Nephron progenitor cell (in vitro differentiated cells): ENCODE measurements at regions not wholly inside any gene's neighbourhood (a gene's known extent, or its start where the extent isn't known, plus 50 kb on each side); places are given as distances from the start of the nearest gene placed in this dataset.

Experiments
- DNase-seq: peaks from one replicate; pipeline ENCODE4 v3.0.0; 2021
- H3K27ac Mint-ChIP-seq: 2 replicates; pipeline ENCODE4 v1.8.0; 2021; ENCODE audit warnings: mild to moderate bottlenecking, moderate library complexity, mixed read lengths
- H3K27me3 Mint-ChIP-seq: 2 replicates; pipeline ENCODE4 v1.8.0; 2021; ENCODE audit warnings: mild to moderate bottlenecking, low read depth, mixed read lengths; ENCODE audit not compliant: poor library complexity
- H3K36me3 Mint-ChIP-seq: 2 replicates; pipeline ENCODE4 v1.8.0; 2021; ENCODE audit warnings: low read depth, mixed read lengths
- H3K4me1 Mint-ChIP-seq: 2 replicates; pipeline ENCODE4 v1.8.0; 2021; ENCODE audit warnings: mixed read lengths
- H3K4me3 Mint-ChIP-seq: 2 replicates; pipeline ENCODE4 v1.8.0; 2021; ENCODE audit warnings: mild to moderate bottlenecking, moderate library complexity, mixed read lengths
- H3K9me3 Mint-ChIP-seq: 2 replicates; pipeline ENCODE4 v1.8.0; 2021; ENCODE audit warnings: mild to moderate bottlenecking, moderate library complexity, mixed read lengths
- CTCF ChIP-seq: fragments of 200-600 bp; sonication (generic); IDR thresholded peaks from 2 replicates; pipeline ENCODE4 v1.5.0; 2021; ENCODE audit warnings: antibody characterized with exemption

DNA sequence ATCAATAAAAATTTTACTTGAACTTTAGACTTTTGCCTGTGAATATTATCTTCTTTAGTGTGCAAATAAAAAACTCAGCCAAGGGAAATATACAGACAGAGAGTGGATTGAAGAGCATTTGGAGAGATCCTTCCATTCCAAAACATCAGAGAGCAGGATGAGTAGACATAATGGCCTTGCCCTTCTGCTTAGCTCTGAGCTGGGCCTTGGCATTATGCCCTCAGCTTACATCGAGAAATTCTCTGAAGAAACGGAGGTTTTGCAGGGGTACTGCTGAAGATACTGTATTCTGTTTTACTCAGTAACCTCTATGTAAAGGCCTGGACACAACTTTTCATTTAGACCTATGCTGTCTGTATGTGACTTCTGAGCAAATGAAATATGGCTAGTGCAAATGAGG lies 317.4 kb downstream of the STIM2 start:
- H3K4me1 Mint-ChIP-seq = no peaks in the 10 kb centered on the region
- H3K9me3 Mint-ChIP-seq = no peaks in the 10 kb centered on the region
- DNase-seq = no peak
- no peak overlapping the region for H3K27ac Mint-ChIP-seq
- no peaks in the 10 kb centered on the region for H3K27me3 Mint-ChIP-seq
- H3K4me3 Mint-ChIP-seq = no peak overlapping the region
- no peak for TF ChIP-seq CTCF
- H3K36me3 Mint-ChIP-seq = no peaks in the 10 kb centered on the region

DNA sequence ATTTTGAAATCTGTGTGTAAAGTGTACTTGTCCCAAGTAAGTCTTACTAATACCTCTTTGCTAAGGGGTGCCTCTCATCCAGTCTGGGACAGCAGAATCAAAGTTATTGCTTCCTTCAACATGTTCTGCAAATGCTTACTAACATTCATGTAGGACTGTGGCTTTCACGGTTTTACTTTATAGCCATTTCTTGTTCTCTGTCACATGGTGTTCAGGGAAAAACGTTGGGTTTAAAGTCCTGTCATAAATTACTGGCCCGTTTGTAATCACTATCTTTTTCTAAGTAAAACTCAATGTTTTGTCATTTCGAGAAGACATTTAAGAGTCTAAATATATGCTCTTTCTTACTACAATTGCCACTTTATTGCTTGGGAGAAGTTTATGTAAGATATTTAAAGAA lies 321.1 kb downstream of the STIM2 start:
- DNase-seq = no peak
- H3K27ac Mint-ChIP-seq = no peak overlapping the region
- no peak overlapping the region for H3K4me3 Mint-ChIP-seq
- H3K36me3 Mint-ChIP-seq = no peaks in the 10 kb centered on the region
- no peak for TF ChIP-seq CTCF
- no peaks in the 10 kb centered on the region for H3K9me3 Mint-ChIP-seq
- no peaks in the 10 kb centered on the region for H3K27me3 Mint-ChIP-seq
- H3K4me1 Mint-ChIP-seq = no peaks in the 10 kb centered on the region

- Mint-ChIP-seq H3K27me3 (no peaks in the 10 kb centered on the region), H3K4me1 (no peaks in the 10 kb centered on the region), H3K4me3 (no peak overlapping the region), H3K9me3 (no peaks in the 10 kb centered on the region), H3K27ac (no peak overlapping the region), H3K36me3 (no peaks in the 10 kb centered on the region)
- DNase-seq = no peak
- no peak for TF ChIP-seq CTCF
These were observed 321.6 kb downstream of the STIM2 start for GRCh38 chr4:27182211-27182610.

DNA sequence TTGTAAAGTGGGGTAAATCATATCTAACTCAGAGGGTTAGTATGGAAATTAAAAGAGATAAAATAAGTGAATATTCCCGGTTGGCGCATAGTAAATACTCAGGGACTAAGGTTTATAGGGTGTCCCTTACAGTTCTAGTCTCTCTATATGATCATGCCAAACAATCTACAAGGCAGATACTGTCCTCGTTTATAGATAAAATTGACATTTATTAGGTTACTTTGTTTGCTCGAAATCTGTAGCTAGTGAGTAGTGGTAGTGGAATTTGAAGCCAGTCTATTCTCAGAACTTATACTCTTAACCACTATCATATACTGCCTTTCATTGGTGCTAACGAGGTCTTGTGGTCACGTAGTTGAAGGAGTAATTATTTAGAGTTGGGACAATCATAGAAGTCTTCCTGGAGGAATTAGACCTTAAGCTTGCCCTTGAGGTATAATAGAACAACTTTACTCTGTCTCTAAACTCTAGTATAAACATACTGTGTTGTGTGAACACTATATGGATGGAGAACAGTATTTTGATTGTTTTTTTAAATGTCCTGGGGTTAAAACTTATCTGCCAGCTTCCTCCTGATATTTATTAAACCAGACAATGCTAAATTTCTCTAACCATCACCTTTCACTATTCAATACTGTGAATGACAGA lies 324.0 kb downstream of the STIM2 start:
- Mint-ChIP-seq H3K36me3 (no peaks in the 10 kb centered on the region), H3K9me3 (no peaks in the 10 kb centered on the region), H3K27ac (no peak overlapping the region), H3K27me3 (peaks cover 3% of the 10 kb centered on the region), H3K4me3 (no peak overlapping the region), H3K4me1 (peaks cover 3% of the 10 kb centered on the region)
- no peak for DNase-seq
- TF ChIP-seq CTCF = no peak

DNA sequence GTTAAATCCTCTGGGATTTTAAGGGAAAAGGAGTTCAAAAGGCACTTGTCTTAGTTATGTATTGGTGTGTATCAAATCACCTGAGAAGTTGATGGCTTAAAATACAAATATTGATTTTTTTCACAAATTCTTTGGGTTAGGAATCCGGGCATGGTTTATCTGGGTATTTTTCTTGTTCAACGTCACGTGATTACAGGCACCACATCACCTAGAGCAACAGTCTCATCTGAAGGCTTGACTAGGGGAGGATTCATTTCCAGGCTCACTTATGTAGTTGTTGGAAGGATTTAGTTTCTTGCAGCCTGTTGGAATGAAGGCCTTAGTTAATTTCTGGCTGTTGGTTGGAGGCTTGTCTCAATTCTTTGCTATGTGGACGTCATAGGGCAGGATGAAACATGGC lies 326.1 kb downstream of the STIM2 start:
- H3K36me3 Mint-ChIP-seq = no peaks in the 10 kb centered on the region
- no peak for DNase-seq
- H3K9me3 Mint-ChIP-seq = no peaks in the 10 kb centered on the region
- H3K4me3 Mint-ChIP-seq = no peak overlapping the region
- H3K27me3 Mint-ChIP-seq = peaks cover 3% of the 10 kb centered on the region
- TF ChIP-seq CTCF = no peak
- H3K27ac Mint-ChIP-seq = no peak overlapping the region
- peaks cover 5% of the 10 kb centered on the region for H3K4me1 Mint-ChIP-seq

DNA sequence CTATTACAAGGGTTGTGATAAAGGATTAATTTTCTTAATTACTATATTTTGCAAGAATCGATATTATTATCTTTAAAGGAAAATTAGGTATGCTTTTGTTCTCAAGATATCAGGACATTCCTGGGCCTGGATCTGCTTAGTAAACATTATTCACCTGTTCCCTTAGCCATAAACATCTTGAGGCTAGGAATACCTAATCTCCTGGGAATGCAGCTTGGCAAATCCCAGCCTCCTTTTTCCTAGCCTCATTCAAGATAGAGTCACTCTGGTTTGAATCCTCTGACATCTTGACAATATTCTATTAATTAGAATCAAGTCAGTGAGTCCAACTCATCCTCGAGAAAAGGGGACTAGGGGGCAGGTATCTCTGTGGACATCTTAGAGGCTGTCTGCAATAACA lies 327.1 kb downstream of the STIM2 start:
- no peak for DNase-seq
- no peaks in the 10 kb centered on the region for H3K36me3 Mint-ChIP-seq
- no peak for TF ChIP-seq CTCF
- H3K27ac Mint-ChIP-seq = no peak overlapping the region
- H3K4me3 Mint-ChIP-seq = no peak overlapping the region
- peaks cover 5% of the 10 kb centered on the region for H3K4me1 Mint-ChIP-seq
- peaks cover 5% of the 10 kb centered on the region for H3K27me3 Mint-ChIP-seq
- H3K9me3 Mint-ChIP-seq = no peaks in the 10 kb centered on the region
